A673 (cell line): ENCODE measurements at regions not wholly inside any gene's neighbourhood (a gene's known extent, or its start where the extent isn't known, plus 50 kb on each side); places are given as distances from the start of the nearest gene placed in this dataset.
"Not testable (repeated sequence)": the region's sequence is repeated elsewhere in the genome, so short reads cannot be mapped to it uniquely, and the experiment has no call there.

Experiments used
- BruUV-seq: library from RNA; stranded (reverse); fragments of 400-500 nt; replicated peaks from 2 replicates; lab custom pipeline; 2021; lab: Mats Ljungman, UMichigan
- CTCF ChIA-PET: fragments of 300-600 bp; sonication (Branson Sonifier 250); formaldehyde crosslinking; loops from one replicate; lab custom pipeline; 2022; ENCODE audit warnings: antibody characterized with exemption; lab: Charles Lee
- POLR2A ChIA-PET: fragments of 300-600 bp; sonication (Branson Sonifier 250); formaldehyde crosslinking; loops from one replicate; lab custom pipeline; 2022; ENCODE audit warnings: antibody characterized with exemption; ENCODE audit not compliant: low non-redundant PET; lab: Charles Lee
- DNase-seq: peaks from one replicate; pipeline ENCODE4 v3.0.0-alpha.2; 2015; ENCODE audit warnings: low spot score
- H3K27ac ChIP-seq: fragments of 200-600 bp; sonication (generic); 2 replicates; pipeline ENCODE4 v1.5.1; 2016; ENCODE audit warnings: mixed run types, low read depth, mild to moderate bottlenecking, mixed read lengths, antibody characterized with exemption, low read length; ENCODE audit not compliant: poor library complexity, severe bottlenecking
- H3K27me3 ChIP-seq: fragments of 200-600 bp; sonication (generic); replicated peaks from 2 replicates; pipeline ENCODE4 v1.6.1; 2017; ENCODE audit warnings: mixed run types, low read depth, mild to moderate bottlenecking, mixed read lengths, antibody characterized with exemption, low read length; ENCODE audit not compliant: insufficient read depth, poor library complexity
- H3K36me3 ChIP-seq: fragments of 200-600 bp; sonication (generic); 2 replicates; pipeline ENCODE4 v1.6.1; 2016; ENCODE audit warnings: mixed run types, mild to moderate bottlenecking, mixed read lengths, antibody characterized with exemption, low read length; ENCODE audit not compliant: insufficient read depth, poor library complexity, severe bottlenecking
- H3K4me1 ChIP-seq: fragments of 200-600 bp; sonication (generic); 2 replicates; pipeline ENCODE4 v1.6.1; 2017; ENCODE audit warnings: mixed run types, mild to moderate bottlenecking, mixed read lengths, antibody characterized with exemption, low read length; ENCODE audit not compliant: insufficient read depth, poor library complexity, severe bottlenecking
- H3K4me3 ChIP-seq: fragments of 200-600 bp; sonication (generic); 2 replicates; pipeline ENCODE4 v1.5.1; 2016; ENCODE audit warnings: low read depth, mixed run types, mild to moderate bottlenecking, mixed read lengths, low read length; ENCODE audit not compliant: poor library complexity, severe bottlenecking
- H3K9me3 ChIP-seq: fragments of 200-600 bp; sonication (generic); 2 replicates; pipeline ENCODE4 v1.6.1; 2016; ENCODE audit warnings: mixed run types, low read depth, mild to moderate bottlenecking, mixed read lengths, antibody characterized with exemption, low read length; ENCODE audit not compliant: poor library complexity, severe bottlenecking
- EZH2 ChIP-seq: fragments of 200-600 bp; sonication (generic); IDR thresholded peaks from 2 replicates; pipeline ENCODE4 v1.6.1; 2017; ENCODE audit warnings: borderline replicate concordance, low read depth, mild to moderate bottlenecking, mixed read lengths, antibody characterized with exemption, low read length; ENCODE audit not compliant: poor library complexity, severe bottlenecking
- intact Hi-C: fragments of 100-400 bp; cut with micrococcal nuclease; formaldehyde crosslinking; loops from one replicate; pipeline ENCODE4 v1.10.0; 2022; ENCODE audit not compliant: unreplicated experiment
- TF ChIP-seq, protein P1 (sequence below): fragments of 300-800, 200-600 bp; sonication (generic); conservative IDR thresholded peaks from 2 replicates; pipeline ENCODE4 v1.5.1; 2017; ENCODE audit warnings: low read depth, mild to moderate bottlenecking, antibody characterized with exemption, low read length, moderate library complexity, mixed read lengths

DNA sequence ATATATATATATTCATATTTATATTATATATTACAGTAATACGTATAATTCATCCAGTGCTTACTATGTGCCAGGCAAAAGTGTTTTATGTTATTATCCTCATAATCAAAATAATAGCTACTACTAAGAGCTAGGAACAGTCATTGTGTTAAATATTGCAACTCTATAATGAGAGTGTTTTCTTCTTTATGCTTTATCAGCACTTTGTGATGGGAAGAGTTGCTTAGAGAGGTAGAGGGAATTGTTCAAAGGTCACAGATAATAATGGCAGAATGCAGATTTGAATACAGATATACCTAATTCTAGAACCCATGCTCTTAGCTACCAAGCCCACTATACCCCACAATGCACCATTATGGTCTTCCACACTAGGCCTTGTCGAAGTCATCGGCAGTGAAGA, 318.8 kb upstream of the PPARGC1A start:
- BruUV-seq = no TSS peak
- ChIA-PET CTCF (no interaction called here), POLR2A (no interaction called here)
- no peaks in the 10 kb centered on the region for H3K36me3 ChIP-seq
- H3K27ac ChIP-seq = no peak overlapping the region
- no peak for DNase-seq
- no peaks in the 10 kb centered on the region for H3K4me1 ChIP-seq
- H3K9me3 ChIP-seq = no peaks in the 10 kb centered on the region
- TF ChIP-seq, protein P1, sequence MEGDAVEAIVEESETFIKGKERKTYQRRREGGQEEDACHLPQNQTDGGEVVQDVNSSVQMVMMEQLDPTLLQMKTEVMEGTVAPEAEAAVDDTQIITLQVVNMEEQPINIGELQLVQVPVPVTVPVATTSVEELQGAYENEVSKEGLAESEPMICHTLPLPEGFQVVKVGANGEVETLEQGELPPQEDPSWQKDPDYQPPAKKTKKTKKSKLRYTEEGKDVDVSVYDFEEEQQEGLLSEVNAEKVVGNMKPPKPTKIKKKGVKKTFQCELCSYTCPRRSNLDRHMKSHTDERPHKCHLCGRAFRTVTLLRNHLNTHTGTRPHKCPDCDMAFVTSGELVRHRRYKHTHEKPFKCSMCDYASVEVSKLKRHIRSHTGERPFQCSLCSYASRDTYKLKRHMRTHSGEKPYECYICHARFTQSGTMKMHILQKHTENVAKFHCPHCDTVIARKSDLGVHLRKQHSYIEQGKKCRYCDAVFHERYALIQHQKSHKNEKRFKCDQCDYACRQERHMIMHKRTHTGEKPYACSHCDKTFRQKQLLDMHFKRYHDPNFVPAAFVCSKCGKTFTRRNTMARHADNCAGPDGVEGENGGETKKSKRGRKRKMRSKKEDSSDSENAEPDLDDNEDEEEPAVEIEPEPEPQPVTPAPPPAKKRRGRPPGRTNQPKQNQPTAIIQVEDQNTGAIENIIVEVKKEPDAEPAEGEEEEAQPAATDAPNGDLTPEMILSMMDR = no peak
- no peak for TF ChIP-seq EZH2
- peaks cover 4% of the 10 kb centered on the region for H3K27me3 ChIP-seq
- intact Hi-C loops = no loop called here
- no peak overlapping the region for H3K4me3 ChIP-seq

DNA sequence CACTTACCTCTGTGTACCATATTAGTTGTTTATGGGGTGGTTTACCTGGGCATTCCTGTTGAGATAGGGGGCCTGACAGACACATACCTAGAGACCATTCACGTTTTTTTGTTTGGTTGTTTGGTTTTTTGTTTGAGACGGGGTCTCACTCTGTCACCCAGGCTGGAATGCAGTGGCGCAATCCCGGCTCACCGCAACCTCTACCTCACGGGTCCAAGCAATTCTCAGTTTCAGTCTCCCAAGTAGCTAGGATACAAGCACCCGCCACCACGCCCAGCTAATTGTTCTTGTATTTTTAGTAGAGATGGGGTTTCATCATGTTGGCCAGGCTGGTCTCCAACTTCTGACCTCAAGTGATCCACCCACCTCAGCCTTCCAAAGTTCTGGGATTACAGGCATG, 314.9 kb upstream of the PPARGC1A start:
- H3K4me3 ChIP-seq, POLR2A ChIA-PET, H3K36me3 ChIP-seq, intact Hi-C loops, H3K27ac ChIP-seq, H3K4me1 ChIP-seq, H3K27me3 ChIP-seq, CTCF ChIA-PET, BruUV-seq, H3K9me3 ChIP-seq, DNase-seq: not testable (repeated sequence)

- H3K27me3 ChIP-seq = no peaks in the 10 kb centered on the region
- POLR2A ChIA-PET = no interaction called here
- no peak for DNase-seq
- no peak overlapping the region for H3K27ac ChIP-seq
- no peaks in the 10 kb centered on the region for H3K9me3 ChIP-seq
- BruUV-seq = no TSS peak
- no peaks in the 10 kb centered on the region for H3K36me3 ChIP-seq
- H3K4me3 ChIP-seq = no peak overlapping the region
- CTCF ChIA-PET = no interaction called here
- intact Hi-C loops = no loop called here
- TF ChIP-seq EZH2 = no peak
- TF ChIP-seq, protein P1 = no peak
- H3K4me1 ChIP-seq = no peaks in the 10 kb centered on the region
Measured at GRCh38 chr4:24203926-24204325, 314.1 kb upstream of the PPARGC1A start.

GRCh38 chr4:24202579-24202978, 312.7 kb upstream of the PPARGC1A start:
- TF ChIP-seq, protein P1 = no peak
- TF ChIP-seq EZH2 = no peak
- Histone ChIP-seq H3K27me3 (no peaks in the 10 kb centered on the region), H3K9me3 (no peaks in the 10 kb centered on the region), H3K36me3 (no peaks in the 10 kb centered on the region), H3K4me1 (no peaks in the 10 kb centered on the region), H3K27ac (no peak overlapping the region), H3K4me3 (no peak overlapping the region)
- ChIA-PET CTCF (no interaction called here), POLR2A (no interaction called here)
- no peak for DNase-seq
- intact Hi-C loops = no loop called here
- no TSS peak for BruUV-seq
